H9 (cell line): ENCODE measurements at regions not wholly inside any gene's neighbourhood (a gene's known extent, or its start where the extent isn't known, plus 50 kb on each side); places are given as distances from the start of the nearest gene placed in this dataset.
A peak's percentile ranks its signal among the peaks of the same experiment; 100 is the strongest.

Source experiments
- DNase-seq: peaks from one replicate; pipeline ENCODE4 v3.0.0-alpha.2; 2017
- H2AFZ ChIP-seq: one replicate; pipeline ENCODE4 v1.6.1; 2013; ENCODE audit warnings: mild to moderate bottlenecking, low read length, control low read depth, moderate library complexity
- H2AK5ac ChIP-seq: 2 replicates; pipeline ENCODE4 v1.6.1; 2013; ENCODE audit warnings: low read length, control low read depth, mixed read lengths; ENCODE audit not compliant: insufficient read length
- H2BK120ac ChIP-seq: one replicate; pipeline ENCODE4 v1.6.1; 2013; ENCODE audit warnings: low read depth, mild to moderate bottlenecking, low read length, control low read depth, inconsistent platforms; ENCODE audit not compliant: poor library complexity, severe bottlenecking
- H2BK12ac ChIP-seq: 2 replicates; pipeline ENCODE4 v1.6.1; 2013; ENCODE audit warnings: low read length, control low read depth, mixed read lengths, low read depth; ENCODE audit not compliant: insufficient read length
- H2BK15ac ChIP-seq: 2 replicates; pipeline ENCODE4 v1.6.1; 2013; ENCODE audit warnings: low read depth, low read length, control low read depth
- H2BK20ac ChIP-seq: one replicate; pipeline ENCODE4 v1.6.1; 2013; ENCODE audit warnings: low read depth, mild to moderate bottlenecking, low read length, control low read depth, inconsistent platforms; ENCODE audit not compliant: poor library complexity, severe bottlenecking
- H2BK5ac ChIP-seq: 2 replicates; pipeline ENCODE4 v1.6.1; 2013; ENCODE audit warnings: low read length, control low read depth, mixed read lengths; ENCODE audit not compliant: insufficient read length
- H3K14ac ChIP-seq: 2 replicates; pipeline ENCODE4 v1.6.1; 2013; ENCODE audit warnings: low read length, control low read depth; ENCODE audit not compliant: insufficient read depth
- H3K18ac ChIP-seq: 2 replicates; pipeline ENCODE4 v1.6.1; 2013; ENCODE audit warnings: low read depth, mild to moderate bottlenecking, mixed read lengths, low read length, control low read depth; ENCODE audit not compliant: insufficient read length
- H3K23ac ChIP-seq: 2 replicates; pipeline ENCODE4 v1.6.1; 2013; ENCODE audit warnings: low read length, control low read depth, mixed read lengths, low read depth; ENCODE audit not compliant: insufficient read length
- H3K23me2 ChIP-seq: 2 replicates; pipeline ENCODE4 v1.6.1; 2013; ENCODE audit warnings: low read depth, mild to moderate bottlenecking, mixed read lengths, low read length, control low read depth; ENCODE audit not compliant: insufficient read length, poor library complexity, severe bottlenecking
- H3K27ac ChIP-seq: 2 replicates; pipeline ENCODE4 v1.5.1; 2013; ENCODE audit warnings: low read length, control low read depth, mixed read lengths, low read depth; ENCODE audit not compliant: insufficient read length
- H3K27me3 ChIP-seq: 2 replicates; pipeline ENCODE4 v1.6.1; 2013; ENCODE audit warnings: low read length, control low read depth, inconsistent platforms; ENCODE audit not compliant: insufficient read depth
- H3K4ac ChIP-seq: 2 replicates; pipeline ENCODE4 v1.6.1; 2013; ENCODE audit warnings: low read depth, mild to moderate bottlenecking, control low read depth, inconsistent platforms, low read length, moderate library complexity
- H3K4me1 ChIP-seq: 2 replicates; pipeline ENCODE4 v1.6.1; 2013; ENCODE audit warnings: low read length, control low read depth, inconsistent platforms; ENCODE audit not compliant: insufficient read depth
- H3K4me2 ChIP-seq: 2 replicates; pipeline ENCODE4 v1.6.1; 2013; ENCODE audit warnings: low read length, control low read depth, mixed read lengths; ENCODE audit not compliant: insufficient read length, insufficient read depth
- H3K56ac ChIP-seq: 2 replicates; pipeline ENCODE4 v1.6.1; 2013; ENCODE audit warnings: low read depth, mild to moderate bottlenecking, mixed read lengths, low read length, control low read depth; ENCODE audit not compliant: insufficient read length
- H3K79me1 ChIP-seq: 2 replicates; pipeline ENCODE4 v1.6.1; 2013; ENCODE audit warnings: low read depth, mild to moderate bottlenecking, moderate library complexity, low read length, control low read depth, inconsistent platforms; ENCODE audit not compliant: insufficient read depth, poor library complexity, severe bottlenecking
- H3K79me2 ChIP-seq: 2 replicates; pipeline ENCODE4 v1.6.1; 2013; ENCODE audit warnings: low read length, control low read depth, inconsistent platforms; ENCODE audit not compliant: insufficient read depth
- H3K9ac ChIP-seq: 2 replicates; pipeline ENCODE4 v1.6.1; 2013; ENCODE audit warnings: low read length, control low read depth, mixed read lengths; ENCODE audit not compliant: insufficient read length; ENCODE audit errors: extremely low read depth
- H3K9me3 ChIP-seq: one replicate; pipeline ENCODE4 v1.6.1; 2013; ENCODE audit warnings: low read depth, low read length, inconsistent platforms; ENCODE audit not compliant: control insufficient read depth
- H3T11ph ChIP-seq: one replicate; pipeline ENCODE4 v1.6.1; 2013; ENCODE audit warnings: mild to moderate bottlenecking, low read length, control low read depth, inconsistent platforms
- H4K20me1 ChIP-seq: one replicate; pipeline ENCODE4 v1.6.1; 2013; ENCODE audit not compliant: control insufficient read depth, insufficient read length, insufficient read depth
- H4K5ac ChIP-seq: 2 replicates; pipeline ENCODE4 v1.6.1; 2013; ENCODE audit warnings: low read depth, mild to moderate bottlenecking, mixed read lengths, low read length, control low read depth; ENCODE audit not compliant: insufficient read length
- H4K8ac ChIP-seq: replicated peaks from 2 replicates; pipeline ENCODE4 v1.6.1; 2013; ENCODE audit warnings: low read length, control low read depth, mixed read lengths, low read depth; ENCODE audit not compliant: insufficient read length
- H4K91ac ChIP-seq: 2 replicates; pipeline ENCODE4 v1.6.1; 2013; ENCODE audit warnings: low read depth, mild to moderate bottlenecking, moderate library complexity, mixed read lengths, low read length, control low read depth; ENCODE audit not compliant: insufficient read length
- H3K27ac Mint-ChIP-seq, 3 experiments: 2 replicates in 2 of 3; 3 replicates in 1 of 3; pipeline ENCODE4 v1.8.0; 2020 to 2021; ENCODE audit warnings: mixed read lengths in 3 of 3, mild to moderate bottlenecking in 1 of 3, moderate library complexity in 1 of 3
- H3K27me3 Mint-ChIP-seq: 2 replicates; pipeline ENCODE4 v1.8.0; 2021; ENCODE audit warnings: low read depth, mild to moderate bottlenecking, moderate library complexity, mixed read lengths
- H3K36me3 Mint-ChIP-seq, 3 experiments: 2 replicates in 2 of 3; 3 replicates in 1 of 3; pipeline ENCODE4 v1.8.0; 2020 to 2021; ENCODE audit warnings: low read depth in 3 of 3, mixed read lengths in 3 of 3; ENCODE audit not compliant: insufficient read depth in 1 of 3
- H3K4me1 Mint-ChIP-seq, 2 experiments: 2 replicates each; pipeline ENCODE4 v1.8.0; 2020; ENCODE audit warnings: mixed read lengths in 2 of 2
- H3K4me3 Mint-ChIP-seq, 2 experiments: 2 replicates in 1 of 2; 3 replicates in 1 of 2; pipeline ENCODE4 v1.8.0; 2020 to 2021; ENCODE audit warnings: mild to moderate bottlenecking in 2 of 2, mixed read lengths in 2 of 2, moderate library complexity in 1 of 2
- H3K9me3 Mint-ChIP-seq, 2 experiments: 2 replicates in 1 of 2; 3 replicates in 1 of 2; pipeline ENCODE4 v1.8.0; 2020; ENCODE audit warnings: mild to moderate bottlenecking in 2 of 2, mixed read lengths in 2 of 2, moderate library complexity in 1 of 2
- CTCF ChIP-seq: fragments of 200-600 bp; sonication (generic); conservative IDR thresholded peaks from 3 replicates; pipeline ENCODE4 v1.8.0; 2021; ENCODE audit warnings: antibody characterized with exemption, mild to moderate bottlenecking
- WGBS: extraction: QIAGEN DNeasy Blood & Tissue Kit; methylation state at CpG from one replicate; pipeline ENCODE4 v1.1.7; 2013; ENCODE audit warnings: missing lambda C conversion rate, low lambda C conversion rate, mixed read lengths; ENCODE audit not compliant: insufficient read length; ENCODE audit errors: extremely low coverage; 5-methylcytosine and 5-hydroxymethylcytosine counted together

- Histone ChIP-seq H3K18ac (no peak overlapping the region), H4K5ac (no peak overlapping the region), H3K4me2 (no peak overlapping the region), H3K9ac (no peak overlapping the region), H4K91ac (no peak overlapping the region), H4K20me1 (no peaks in the 10 kb centered on the region), H3K4ac (no peak overlapping the region), H3K27ac (no peak overlapping the region), H3K14ac (no peak overlapping the region), H2BK12ac (no peak overlapping the region), H3K23ac (no peak overlapping the region), H2BK5ac (no peak overlapping the region), H3T11ph (no peak overlapping the region), H3K9me3 (no peaks in the 10 kb centered on the region), H2AK5ac (no peak overlapping the region), H2BK120ac (no peak overlapping the region), H2BK15ac (no peak overlapping the region), H3K4me1 (no peaks in the 10 kb centered on the region), H2AFZ (peak overlapping the region; percentile 32), H4K8ac (no peak overlapping the region), H2BK20ac (no peak overlapping the region), H3K27me3 (no peaks in the 10 kb centered on the region), H3K56ac (no peak overlapping the region), H3K79me1 (no peaks in the 10 kb centered on the region), H3K79me2 (no peaks in the 10 kb centered on the region), H3K23me2 (no peaks in the 10 kb centered on the region)
- no peaks in the 10 kb centered on the region for H3K9me3 Mint-ChIP-seq
- DNase-seq = no peak
- no peaks in the 10 kb centered on the region for H3K27me3 Mint-ChIP-seq
- H3K4me3 Mint-ChIP-seq = no peak overlapping the region
- H3K27ac Mint-ChIP-seq = 0 out of 7 replicates have a peak overlapping the region, but pooled peaks of 1 of the 3 experiments have one; percentile 25
- no peak for TF ChIP-seq CTCF
- no peaks in the 10 kb centered on the region for H3K36me3 Mint-ChIP-seq
- WGBS = no CpG with 5 or more reads among the region's 6 CpGs
- 0 out of 4 replicates have a peak, but pooled peaks cover 0 to 2% of the 10 kb centered on the region in 2 experiments for H3K4me1 Mint-ChIP-seq
Measured at GRCh38 chr3:6631376-6631775, 229.5 kb upstream of the GRM7 start.
